ENCODE measurements at regions not wholly inside any gene's neighbourhood (a gene's known extent, or its start where the extent isn't known, plus 50 kb on each side); places are given as distances from the start of the nearest gene placed in this dataset.
"Not testable (repeated sequence)": the region's sequence is repeated elsewhere in the genome, so short reads cannot be mapped to it uniquely, and the experiment has no call there.

GRCh38 chr6:140544431-140544830 is 1170.0 kb upstream of the CITED2 start:
- no peak for DNase-seq

DNA sequence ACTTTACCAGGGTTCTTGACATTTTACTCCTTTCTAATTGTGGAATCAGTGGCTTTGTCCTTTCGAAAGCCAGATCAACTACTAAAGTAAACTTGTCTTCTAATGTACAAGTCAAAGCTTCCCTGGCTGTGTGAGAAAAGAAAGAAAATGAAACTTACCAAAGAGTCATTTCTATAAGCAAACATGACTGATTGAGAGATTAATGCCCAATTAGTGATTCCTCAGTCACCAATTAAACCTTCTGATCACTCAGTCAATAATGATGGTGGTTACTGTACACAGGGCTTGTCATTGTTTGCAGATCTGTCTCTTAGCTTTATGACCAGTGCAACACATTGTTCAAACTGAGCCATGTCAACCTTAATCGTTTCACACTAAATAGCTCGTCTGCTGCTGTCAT is 1168.4 kb upstream of the CITED2 start:
- DNase-seq = no peak

- DNase-seq = no peak
Observed at GRCh38 chr6:140541288-140541687, 1166.8 kb upstream of the CITED2 start.

- no peak for DNase-seq
Observed at GRCh38 chr6:140540743-140541142, 1166.3 kb upstream of the CITED2 start.

GRCh38 chr6:140538926-140539325 is 1164.5 kb upstream of the CITED2 start:
- no peak for DNase-seq

DNA sequence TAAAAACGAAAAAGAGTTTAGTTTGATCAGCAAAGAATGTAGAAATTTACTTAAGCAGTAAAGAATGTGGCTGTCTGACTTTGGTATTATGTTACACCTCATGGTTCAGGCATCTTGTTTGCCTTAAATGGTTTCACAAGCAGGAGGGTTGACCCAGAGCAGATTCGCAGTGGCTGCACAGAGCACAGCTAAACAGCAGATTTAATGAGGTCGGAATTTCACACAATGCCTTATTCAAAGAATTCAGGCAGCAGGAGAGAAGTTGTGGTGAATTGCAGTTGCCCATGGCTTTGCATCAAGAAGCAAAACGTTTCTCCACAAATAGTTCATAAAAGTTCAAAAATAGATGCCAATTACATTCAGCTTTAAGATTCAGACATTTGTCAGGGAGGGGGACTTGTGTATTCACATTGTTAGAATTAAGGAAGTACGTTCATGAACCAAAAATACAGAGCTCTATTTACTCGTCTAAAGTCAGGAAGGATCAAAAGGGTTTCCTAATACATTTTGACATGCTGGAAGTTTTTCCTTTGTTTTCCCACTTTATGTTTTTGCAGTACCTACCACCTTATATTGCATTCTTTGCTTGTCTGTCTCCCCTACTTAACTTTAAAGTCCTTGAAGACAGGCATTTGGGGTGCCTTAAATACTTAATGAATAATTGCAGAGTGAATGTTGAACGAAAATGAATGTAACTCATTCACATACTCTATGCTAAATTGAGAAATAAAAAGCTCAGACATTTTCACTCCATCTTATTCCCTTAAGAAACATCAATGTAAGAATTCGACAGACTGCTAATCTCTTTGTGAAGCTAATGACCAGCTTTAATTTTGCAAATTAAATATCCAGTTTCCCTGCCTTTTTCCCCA is 1163.6 kb upstream of the CITED2 start:
- DNase-seq = peak; percentile 87

DNA sequence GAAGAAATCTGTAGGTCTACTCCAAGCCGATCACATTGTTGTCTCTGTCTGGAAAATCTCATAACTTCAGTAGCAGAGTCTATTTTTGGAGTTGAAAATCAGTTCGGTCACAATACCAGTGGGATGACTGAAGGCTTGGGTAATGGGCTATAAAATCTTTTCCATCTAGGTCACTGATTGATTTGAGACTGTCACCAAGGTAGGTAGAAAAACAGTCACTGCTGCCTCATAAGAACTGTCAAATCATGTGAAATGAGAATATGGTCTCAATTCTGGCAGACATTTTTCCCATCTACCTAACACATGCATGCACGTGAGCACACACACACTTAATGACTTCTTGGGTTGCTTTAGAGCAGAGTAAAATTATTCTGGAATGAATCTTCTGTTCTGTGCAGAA is 1162.8 kb upstream of the CITED2 start:
- DNase-seq = no peak

DNA sequence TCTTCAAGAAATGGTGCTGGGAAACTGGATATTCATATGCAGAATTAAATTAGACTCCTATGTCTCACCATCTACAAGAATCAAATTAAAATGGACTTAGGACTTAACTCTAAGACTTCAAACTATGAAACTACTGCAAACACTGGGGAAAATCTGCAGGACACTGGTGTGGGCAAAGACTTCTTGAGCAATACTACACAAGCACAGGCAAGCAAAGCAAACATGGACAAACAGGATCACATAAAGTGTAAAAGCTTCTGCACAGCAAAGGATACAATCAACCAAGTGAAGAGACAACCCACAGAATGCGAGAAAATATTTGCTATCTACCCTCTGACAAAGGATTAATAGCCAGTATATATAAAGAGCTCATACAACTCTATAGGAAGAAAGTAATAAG is 1161.1 kb upstream of the CITED2 start:
- no peak for DNase-seq

GRCh38 chr6:140533526-140533925 is 1159.1 kb upstream of the CITED2 start:
- DNase-seq = no peak

DNA sequence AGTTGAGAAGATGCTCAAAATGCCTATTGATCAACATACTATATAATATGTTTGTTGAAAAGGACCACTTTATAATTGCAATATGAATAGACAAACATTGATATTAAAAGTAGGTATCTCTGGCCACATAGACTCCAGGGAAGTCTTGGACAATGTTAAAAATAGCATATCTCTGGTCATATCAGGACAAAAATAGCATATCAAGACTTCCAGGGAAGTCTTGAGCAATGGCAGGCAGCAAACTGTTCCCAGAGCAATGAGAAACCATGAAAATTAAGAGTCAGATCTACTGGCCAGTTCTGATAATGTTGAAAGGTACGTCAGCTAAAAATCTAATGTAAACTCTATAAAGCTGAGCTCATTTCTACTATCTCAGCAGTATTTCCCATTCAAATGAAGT is 1130.3 kb upstream of the CITED2 start:
- no peak for DNase-seq

GRCh38 chr6:140500849-140501248 is 1126.4 kb upstream of the CITED2 start:
- no peak for DNase-seq

DNA sequence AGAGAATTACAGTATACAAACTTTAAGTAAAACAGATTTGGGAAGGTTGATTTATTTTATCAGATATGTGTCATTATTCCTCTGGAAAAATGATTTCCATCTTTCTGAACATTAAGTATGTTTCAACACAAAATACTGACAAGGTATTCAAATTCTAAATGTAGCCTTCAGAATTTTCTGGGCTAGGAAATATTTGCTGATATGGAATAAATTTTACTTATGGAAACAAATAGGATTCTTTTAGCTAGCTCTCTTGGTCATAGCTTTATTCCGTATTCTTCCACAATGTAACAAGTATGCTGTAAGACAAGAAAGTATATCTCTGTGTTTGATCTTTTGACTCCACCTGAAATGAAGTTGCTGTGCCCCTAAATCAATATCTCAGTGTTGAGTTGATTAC is 1125.2 kb upstream of the CITED2 start:
- no peak for DNase-seq

GRCh38 chr6:140494321-140495108 is 1120.1 kb upstream of the CITED2 start:
- no peak for DNase-seq

- not testable (repeated sequence) for DNase-seq
Observed at GRCh38 chr6:140493470-140493869, 1119.0 kb upstream of the CITED2 start.

GRCh38 chr6:140490081-140490480 is 1115.6 kb upstream of the CITED2 start:
- DNase-seq = no peak

DNA sequence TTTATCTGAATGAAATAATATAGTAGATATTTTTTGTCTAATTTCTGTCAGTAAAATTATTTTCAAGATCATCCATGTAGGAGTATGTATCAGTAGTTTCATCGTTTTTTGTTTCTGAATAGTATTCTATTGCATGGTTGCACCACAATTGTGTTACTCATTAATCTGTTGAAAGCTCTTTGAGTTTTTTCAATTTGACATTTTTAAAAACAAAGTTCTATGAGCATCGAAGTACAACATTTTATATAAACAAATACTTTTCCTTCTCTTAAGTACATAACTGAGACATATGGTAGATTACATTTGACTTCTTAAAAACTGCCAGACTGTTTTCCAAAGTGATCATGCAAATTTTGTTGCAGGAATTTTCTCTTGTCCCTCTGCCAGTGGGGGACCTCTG is 1113.1 kb upstream of the CITED2 start:
- no peak for DNase-seq

GRCh38 chr6:140486450-140487361 is 1112.3 kb upstream of the CITED2 start:
- no peak for DNase-seq

- DNase-seq = peak; percentile 82
Observed at GRCh38 chr6:140485740-140486449, 1111.4 kb upstream of the CITED2 start.

DNA sequence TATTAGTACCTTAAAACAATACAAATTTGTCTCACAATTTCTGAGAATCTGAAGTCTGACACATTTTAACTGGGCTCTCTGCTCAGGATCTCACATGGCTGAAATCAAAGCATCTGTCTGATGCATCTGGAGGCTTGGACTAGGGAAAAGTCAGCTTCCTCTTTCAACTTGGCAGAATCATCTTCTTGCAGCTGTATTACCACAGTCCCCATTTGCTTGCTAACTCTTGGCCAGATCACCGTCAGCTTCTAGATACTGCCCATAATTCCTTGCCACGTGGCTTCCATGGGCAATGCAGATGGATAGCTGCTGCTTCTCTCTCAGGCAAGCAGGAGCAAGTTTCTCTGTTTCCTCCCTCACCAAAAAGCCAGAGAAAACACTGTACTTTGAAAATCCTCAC is 1106.4 kb upstream of the CITED2 start:
- DNase-seq = no peak

DNA sequence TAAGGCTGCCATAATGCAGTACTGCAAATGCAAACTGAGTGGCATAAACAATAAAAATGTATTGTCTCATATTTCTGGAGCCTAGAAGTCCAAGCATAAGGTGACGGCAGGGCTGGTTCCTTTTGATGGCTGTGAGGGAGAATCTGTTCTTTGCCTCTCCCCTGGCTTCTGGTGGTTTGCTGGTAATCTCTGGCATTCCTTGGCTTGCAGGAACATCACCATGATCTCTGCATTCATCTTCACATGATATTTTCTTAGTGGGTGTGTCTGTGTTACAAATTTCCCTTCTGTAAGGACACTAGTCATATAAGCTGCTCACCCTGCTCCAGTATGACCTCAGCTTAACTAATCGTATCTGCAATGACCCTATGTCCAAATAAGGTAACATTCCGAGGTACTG is 1104.2 kb upstream of the CITED2 start:
- no peak for DNase-seq

- DNase-seq = no peak
Observed at GRCh38 chr6:140475086-140475485, 1100.6 kb upstream of the CITED2 start.

GRCh38 chr6:140464720-140465119 is 1090.3 kb upstream of the CITED2 start:
- DNase-seq = no peak
